ENCODE measurements at regions not wholly inside any gene's neighbourhood (a gene's known extent, or its start where the extent isn't known, plus 50 kb on each side); places are given as distances from the start of the nearest gene placed in this dataset.

- TF ChIP-seq ZNF513 (tag by site-specific recombination; IDR thresholded peaks at IDR 0.05) (no peak), ZNF48 (tag by site-specific recombination; IDR thresholded peaks at IDR 0.05) (no peak), ZSCAN4 (tag by site-specific recombination; IDR thresholded peaks at IDR 0.05) (no peak), ZNF792 (tag by site-specific recombination; IDR thresholded peaks at IDR 0.05) (no peak), ZNF202 (tag by site-specific recombination; IDR thresholded peaks at IDR 0.05; ENCODE audit: borderline replicate concordance) (no peak), ZBTB7A (tag by site-specific recombination; IDR thresholded peaks at IDR 0.05; ENCODE audit: low read depth) (no peak), ZNF394 (tag by site-specific recombination; IDR thresholded peaks at IDR 0.05; ENCODE audit: borderline replicate concordance) (peak; percentile 54; the same call in 1 of the 2 replicates), ZBTB26 (tag by site-specific recombination; optimal IDR thresholded peaks at IDR 0.05) (peak; percentile 53), TSHZ1 (tag by site-specific recombination; IDR thresholded peaks at IDR 0.05; ENCODE audit: borderline replicate concordance) (no peak), ZNF112 (tag by site-specific recombination; IDR thresholded peaks at IDR 0.05) (no peak), ZEB2 (tag by site-specific recombination; IDR thresholded peaks at IDR 0.05) (peak; percentile 11; the same call in 1 of the 2 replicates), ZXDB (tag by site-specific recombination; IDR thresholded peaks at IDR 0.05) (no peak; the same call in 1 of the 2 replicates), SCRT1 (tag by site-specific recombination; IDR thresholded peaks at IDR 0.05; ENCODE audit: borderline replicate concordance) (no peak), KLF16 (tag by site-specific recombination; IDR thresholded peaks at IDR 0.05) (no peak), ZNF677 (tag by site-specific recombination; IDR thresholded peaks at IDR 0.05) (no peak), ZBTB1 (tag by site-specific recombination; IDR thresholded peaks at IDR 0.05) (no peak), ZNF24 (tag by site-specific recombination; IDR thresholded peaks at IDR 0.05) (no peak), ZNF561 (tag by site-specific recombination; IDR thresholded peaks at IDR 0.05; ENCODE audit: borderline replicate concordance) (no peak), ZSCAN30 (tag by site-specific recombination; IDR thresholded peaks at IDR 0.05) (peak; percentile 62)
Measured at GRCh38 chr9:94166976-94167346, 82.7 kb downstream of the PTPDC1 start (continued).

GRCh38 chr9:94167376-94167890 lies 83.2 kb downstream of the PTPDC1 start:
- peaks cover 0 to 11% of the 10 kb centered on the region in 2 experiments; a peak in 1 of 3 replicates for H3K36me3 ChIP-seq (ENCODE audit: control insufficient read depth in 2 of 2, insufficient read depth in 1 of 2, low read length in 2 of 2)
- no peaks in the 10 kb centered on the region for H3K9me3 ChIP-seq (ENCODE audit: control insufficient read depth, insufficient read depth, low read depth, low read length)
- peak overlapping the region; percentile 80 for H3K4me3 ChIP-seq (ENCODE audit: low read depth, low read length)
- POLR2A ChIA-PET, result interaction anchor here (1.4 to 2.4 kb wide), 2 partner anchors 15 to 81 kb away, joined by 3 to 8 read pairs; no protein-coding TSS in a partner anchor
- H3K27ac ChIP-seq (ENCODE audit: extremely low read depth, low read depth, low read length), result peak overlapping the region; percentile 83
- H3K4me1 ChIP-seq (ENCODE audit: control insufficient read depth, insufficient read depth, low read length), result peaks cover 2% of the 10 kb centered on the region; the same call in 1 of the 2 replicates
- CTCF ChIA-PET, result interaction anchor here (0.9 to 2.2 kb wide), 3 partner anchors 11 to 153 kb away, joined by 4 to 15 read pairs (median 9); no protein-coding TSS in a partner anchor
- no peak for TF ChIP-seq TCF7L2 (IDR thresholded peaks at IDR 0.05; ENCODE audit: borderline replicate concordance, low read depth, low read length)
- TF ChIP-seq ATF2 (tag by site-specific recombination; IDR thresholded peaks at IDR 0.05; ENCODE audit: low read depth), result no peak
- TF ChIP-seq ZNF239 (tag by site-specific recombination; IDR thresholded peaks at IDR 0.05), result no peak
- TF ChIP-seq ZBTB20 (tag by site-specific recombination; IDR thresholded peaks at IDR 0.05), result no peak
- TF ChIP-seq ZNF266 (tag by site-specific recombination; IDR thresholded peaks at IDR 0.05; ENCODE audit: low read depth), result no peak
- TF ChIP-seq ZNF280D (tag by site-specific recombination; IDR thresholded peaks at IDR 0.05), result no peak

All from HEK293 (cell line).